Chondrocyte (in vitro differentiated cells): ENCODE measurements at regions not wholly inside any gene's neighbourhood (a gene's known extent, or its start where the extent isn't known, plus 50 kb on each side); places are given as distances from the start of the nearest gene placed in this dataset.

ENCODE experiments used
- DNase-seq: peaks from one replicate; pipeline ENCODE4 v3.0.0; 2021; ENCODE audit warnings: mixed read lengths, low spot score
- H3K27ac Mint-ChIP-seq: one replicate; pipeline ENCODE4 v1.8.0; 2021; ENCODE audit warnings: mild to moderate bottlenecking, moderate library complexity, mixed read lengths; ENCODE audit not compliant: unreplicated experiment
- H3K27me3 Mint-ChIP-seq: 2 replicates; pipeline ENCODE4 v1.8.0; 2021; ENCODE audit warnings: low read depth, mixed read lengths
- H3K36me3 Mint-ChIP-seq: 2 replicates; pipeline ENCODE4 v1.8.0; 2021; ENCODE audit warnings: low read depth, mixed read lengths
- H3K4me1 Mint-ChIP-seq: 2 replicates; pipeline ENCODE4 v1.8.0; 2021; ENCODE audit warnings: low read depth, mild to moderate bottlenecking, mixed read lengths
- H3K4me3 Mint-ChIP-seq: one replicate; pipeline ENCODE4 v1.8.0; 2021; ENCODE audit warnings: mild to moderate bottlenecking, moderate library complexity, mixed read lengths; ENCODE audit not compliant: unreplicated experiment
- H3K9me3 Mint-ChIP-seq: 2 replicates; pipeline ENCODE4 v1.8.0; 2021; ENCODE audit warnings: low read depth, mixed read lengths
- TF ChIP-seq, protein P1 (sequence below): fragments of 200-600 bp; sonication (generic); IDR thresholded peaks from 2 replicates; pipeline ENCODE4 v1.5.0; 2021; ENCODE audit warnings: antibody characterized with exemption, mild to moderate bottlenecking, moderate library complexity

- no peaks in the 10 kb centered on the region for H3K4me1 Mint-ChIP-seq
- H3K36me3 Mint-ChIP-seq: no peaks in the 10 kb centered on the region
- no peaks in the 10 kb centered on the region for H3K27me3 Mint-ChIP-seq
- H3K9me3 Mint-ChIP-seq: peaks cover 13% of the 10 kb centered on the region
- DNase-seq: no peak
- H3K27ac Mint-ChIP-seq: no peak overlapping the region
- no peak overlapping the region for H3K4me3 Mint-ChIP-seq
- TF ChIP-seq, protein P1, sequence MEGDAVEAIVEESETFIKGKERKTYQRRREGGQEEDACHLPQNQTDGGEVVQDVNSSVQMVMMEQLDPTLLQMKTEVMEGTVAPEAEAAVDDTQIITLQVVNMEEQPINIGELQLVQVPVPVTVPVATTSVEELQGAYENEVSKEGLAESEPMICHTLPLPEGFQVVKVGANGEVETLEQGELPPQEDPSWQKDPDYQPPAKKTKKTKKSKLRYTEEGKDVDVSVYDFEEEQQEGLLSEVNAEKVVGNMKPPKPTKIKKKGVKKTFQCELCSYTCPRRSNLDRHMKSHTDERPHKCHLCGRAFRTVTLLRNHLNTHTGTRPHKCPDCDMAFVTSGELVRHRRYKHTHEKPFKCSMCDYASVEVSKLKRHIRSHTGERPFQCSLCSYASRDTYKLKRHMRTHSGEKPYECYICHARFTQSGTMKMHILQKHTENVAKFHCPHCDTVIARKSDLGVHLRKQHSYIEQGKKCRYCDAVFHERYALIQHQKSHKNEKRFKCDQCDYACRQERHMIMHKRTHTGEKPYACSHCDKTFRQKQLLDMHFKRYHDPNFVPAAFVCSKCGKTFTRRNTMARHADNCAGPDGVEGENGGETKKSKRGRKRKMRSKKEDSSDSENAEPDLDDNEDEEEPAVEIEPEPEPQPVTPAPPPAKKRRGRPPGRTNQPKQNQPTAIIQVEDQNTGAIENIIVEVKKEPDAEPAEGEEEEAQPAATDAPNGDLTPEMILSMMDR: no peak
Observed at GRCh38 chr20:41854765-41855164, 236.6 kb upstream of the CHD6 start.

DNA sequence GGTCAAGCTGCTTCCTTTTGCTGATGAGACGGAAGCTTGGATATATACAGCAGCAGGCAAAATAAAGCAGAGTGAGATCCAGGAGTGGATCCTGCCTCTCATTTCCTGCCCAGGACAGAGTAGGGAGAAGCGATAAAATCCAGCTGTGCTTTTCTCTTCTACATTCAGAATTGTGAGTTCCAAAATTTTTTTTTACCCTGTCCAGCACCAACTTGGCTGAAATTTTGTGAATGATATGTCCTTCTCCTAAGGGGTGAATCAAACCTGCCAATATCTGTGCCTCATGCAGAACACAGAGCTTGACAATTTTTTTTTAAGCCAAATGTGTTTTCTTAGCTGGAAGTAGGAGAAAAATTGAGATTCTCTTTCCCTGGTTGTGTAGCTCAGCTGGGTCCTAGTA, 235.6 kb upstream of the CHD6 start:
- Mint-ChIP-seq H3K4me1 (no peaks in the 10 kb centered on the region), H3K36me3 (no peaks in the 10 kb centered on the region), H3K9me3 (peaks cover 13% of the 10 kb centered on the region), H3K27ac (no peak overlapping the region), H3K4me3 (no peak overlapping the region), H3K27me3 (no peaks in the 10 kb centered on the region)
- DNase-seq: no peak
- TF ChIP-seq, protein P1: no peak

DNA sequence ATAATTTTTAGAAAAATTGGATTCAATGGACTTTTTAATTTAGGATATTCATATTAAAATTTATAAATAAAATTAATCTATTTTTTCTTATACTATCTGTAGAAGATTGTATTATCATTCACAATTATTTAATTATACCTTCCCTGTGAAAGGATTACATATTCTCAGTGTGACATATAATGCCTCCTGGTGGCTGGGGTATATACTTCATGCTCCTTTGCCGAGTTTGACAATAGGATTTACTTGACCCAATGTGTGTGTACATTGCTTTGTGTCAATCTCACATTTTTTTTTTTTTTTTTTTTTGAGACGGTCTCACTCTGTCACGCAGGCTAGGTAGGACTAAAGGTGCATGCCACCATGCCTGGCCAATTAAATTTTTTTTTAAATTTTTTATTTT, 230.0 kb upstream of the CHD6 start:
- TF ChIP-seq, protein P1: peak; percentile 12
- H3K36me3 Mint-ChIP-seq: no peaks in the 10 kb centered on the region
- no peak for DNase-seq
- H3K27me3 Mint-ChIP-seq: no peaks in the 10 kb centered on the region
- H3K9me3 Mint-ChIP-seq: no peaks in the 10 kb centered on the region
- H3K4me1 Mint-ChIP-seq: no peaks in the 10 kb centered on the region
- H3K4me3 Mint-ChIP-seq: no peak overlapping the region
- H3K27ac Mint-ChIP-seq: no peak overlapping the region

- no peak for DNase-seq
- H3K36me3 Mint-ChIP-seq: no peaks in the 10 kb centered on the region
- H3K9me3 Mint-ChIP-seq: no peaks in the 10 kb centered on the region
- no peak overlapping the region for H3K4me3 Mint-ChIP-seq
- no peaks in the 10 kb centered on the region for H3K27me3 Mint-ChIP-seq
- H3K4me1 Mint-ChIP-seq: no peaks in the 10 kb centered on the region
- TF ChIP-seq, protein P1: no peak
- no peak overlapping the region for H3K27ac Mint-ChIP-seq
Observed at GRCh38 chr20:41837669-41838224, 219.6 kb upstream of the CHD6 start.

- Mint-ChIP-seq H3K36me3 (no peaks in the 10 kb centered on the region), H3K9me3 (no peaks in the 10 kb centered on the region), H3K4me1 (no peaks in the 10 kb centered on the region), H3K27ac (no peak overlapping the region), H3K4me3 (no peak overlapping the region), H3K27me3 (no peaks in the 10 kb centered on the region)
- TF ChIP-seq, protein P1: no peak
- DNase-seq: no peak
Observed at GRCh38 chr20:41833739-41834138, 215.6 kb upstream of the CHD6 start.
